Gastrocnemius medialis (tissue), 4 donors: ENCODE measurements at regions not wholly inside any gene's neighbourhood (a gene's known extent, or its start where the extent isn't known, plus 50 kb on each side); places are given as distances from the start of the nearest gene placed in this dataset.

Experiments used
- POLR2A ChIP-seq, 2 donors: fragments of 450-650 bp; IDR thresholded peaks; one replicate each; pipeline ENCODE4 v1.6.1; 2017; ENCODE audit warnings: antibody characterized with exemption in 2 of 2, mild to moderate bottlenecking in 2 of 2, moderate library complexity in 2 of 2
- TF ChIP-seq, protein P1 (sequence below), 5 experiments: fragments of 450-650 bp in 3 of 5; fragments of 200-600 bp in 2 of 5; sonication (generic) in 2 of 5; IDR thresholded peaks in 4 of 5; conservative IDR thresholded peaks in 1 of 5; 1 replicate in 4 of 5; 2 replicates in 1 of 5; pipeline ENCODE4 v1.5.1; 2016 to 2019; ENCODE audit warnings: antibody characterized with exemption in 5 of 5, mild to moderate bottlenecking in 3 of 5, moderate library complexity in 3 of 5

DNA sequence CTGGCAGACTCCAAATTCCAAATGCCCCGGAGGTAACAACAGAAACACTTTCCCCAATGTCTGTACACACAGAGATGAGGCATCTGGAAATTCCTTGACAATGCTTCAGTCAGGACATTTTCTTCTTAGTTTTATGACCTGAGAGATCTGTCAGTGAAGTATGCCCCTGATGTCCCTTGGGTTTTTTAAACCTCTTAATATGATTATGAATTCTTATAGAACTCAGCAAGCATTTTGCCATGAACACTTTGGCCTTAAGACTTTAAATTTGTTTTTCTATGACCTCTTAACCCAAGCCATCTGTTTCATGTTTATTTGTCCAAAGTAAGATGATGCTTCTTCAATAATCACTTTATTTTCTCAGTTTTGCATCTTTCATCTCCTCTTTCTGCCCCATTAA lies 1206.2 kb downstream of the GATA3 start:
- TF ChIP-seq, protein P1, sequence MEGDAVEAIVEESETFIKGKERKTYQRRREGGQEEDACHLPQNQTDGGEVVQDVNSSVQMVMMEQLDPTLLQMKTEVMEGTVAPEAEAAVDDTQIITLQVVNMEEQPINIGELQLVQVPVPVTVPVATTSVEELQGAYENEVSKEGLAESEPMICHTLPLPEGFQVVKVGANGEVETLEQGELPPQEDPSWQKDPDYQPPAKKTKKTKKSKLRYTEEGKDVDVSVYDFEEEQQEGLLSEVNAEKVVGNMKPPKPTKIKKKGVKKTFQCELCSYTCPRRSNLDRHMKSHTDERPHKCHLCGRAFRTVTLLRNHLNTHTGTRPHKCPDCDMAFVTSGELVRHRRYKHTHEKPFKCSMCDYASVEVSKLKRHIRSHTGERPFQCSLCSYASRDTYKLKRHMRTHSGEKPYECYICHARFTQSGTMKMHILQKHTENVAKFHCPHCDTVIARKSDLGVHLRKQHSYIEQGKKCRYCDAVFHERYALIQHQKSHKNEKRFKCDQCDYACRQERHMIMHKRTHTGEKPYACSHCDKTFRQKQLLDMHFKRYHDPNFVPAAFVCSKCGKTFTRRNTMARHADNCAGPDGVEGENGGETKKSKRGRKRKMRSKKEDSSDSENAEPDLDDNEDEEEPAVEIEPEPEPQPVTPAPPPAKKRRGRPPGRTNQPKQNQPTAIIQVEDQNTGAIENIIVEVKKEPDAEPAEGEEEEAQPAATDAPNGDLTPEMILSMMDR (IDR thresholded peaks at IDR 0.05 in 4 of 5, conservative IDR thresholded peaks at IDR 0.05 in 1 of 5): no peak
- no peak for TF ChIP-seq POLR2A (IDR thresholded peaks at IDR 0.05)
